ENCODE measurements at regions not wholly inside any gene's neighbourhood (a gene's known extent, or its start where the extent isn't known, plus 50 kb on each side); places are given as distances from the start of the nearest gene placed in this dataset.

- TF ChIP-seq CTCF (IDR thresholded peaks at IDR 0.05 in 8 of 11, conservative IDR thresholded peaks at IDR 0.05 in 3 of 11) (no peak), POLR2A (IDR thresholded peaks at IDR 0.05) (no peak), POLR2AphosphoS5 (IDR thresholded peaks at IDR 0.05) (no peak)
These were observed 222.7 kb downstream of the SHOX start for GRCh38 chrX:853304-853703.
